Activated naive CD4-positive, alpha-beta T cell treated with anti-CD3 and anti-CD28 coated beads, Interleukin-2, amount 50 U/mL, for 72 hours (primary cell): ENCODE measurements at regions not wholly inside any gene's neighbourhood (a gene's known extent, or its start where the extent isn't known, plus 50 kb on each side); places are given as distances from the start of the nearest gene placed in this dataset.
A peak's percentile ranks its signal among the peaks of the same experiment; 100 is the strongest.
"Not testable (repeated sequence)": the region's sequence is repeated elsewhere in the genome, so short reads cannot be mapped to it uniquely, and the experiment has no call there.

Experiments used
- ATAC-seq, 2 donors: fragments of 150-1000 bp; cut with Tn5 transposase; 2 replicates each; pipeline ENCODE4 v1.10.0; 2021; ENCODE audit warnings: mild to moderate bottlenecking in 2 of 2, moderate library complexity in 2 of 2
- DNase-seq, 2 donors: peaks; one replicate each; pipeline ENCODE4 v3.0.0; 2021 to 2022; ENCODE audit warnings: low spot score in 2 of 2
- H3K27ac Mint-ChIP-seq, 2 donors: one replicate each; pipeline ENCODE4 v1.8.0; 2022; ENCODE audit warnings: mild to moderate bottlenecking in 2 of 2, mixed read lengths in 2 of 2
- H3K36me3 Mint-ChIP-seq, 2 donors: one replicate each; pipeline ENCODE4 v1.8.0; 2022; ENCODE audit warnings: mixed read lengths in 2 of 2
- H3K9me3 Mint-ChIP-seq, 2 donors: one replicate each; pipeline ENCODE4 v1.8.0; 2022; ENCODE audit warnings: mixed read lengths in 2 of 2

DNA sequence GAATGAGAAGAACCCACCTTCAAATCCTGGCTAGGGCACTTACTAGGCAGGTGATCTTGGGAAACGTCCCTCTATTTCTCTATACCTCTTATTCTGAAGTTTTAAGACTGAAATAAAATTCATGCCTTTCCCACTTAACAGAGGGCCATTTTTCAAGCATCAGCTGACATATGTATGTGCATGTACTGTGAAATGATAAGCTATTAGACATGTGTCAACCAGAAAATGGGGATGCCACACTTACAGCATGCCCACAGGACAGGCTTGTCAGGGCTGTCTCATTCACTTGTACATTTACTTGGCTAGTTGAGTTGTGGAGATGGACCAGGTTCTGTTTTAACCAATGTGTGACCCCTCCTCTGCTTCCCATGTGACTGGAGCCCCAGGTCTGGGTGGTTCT, 78.5 kb downstream of the C9orf152 start:
- DNase-seq, result no peak
- ATAC-seq, result no peak
- no peak overlapping the region for H3K27ac Mint-ChIP-seq
- no peaks in the 10 kb centered on the region for H3K9me3 Mint-ChIP-seq
- no peaks in the 10 kb centered on the region for H3K36me3 Mint-ChIP-seq

GRCh38 chr9:110130211-110130610, 77.7 kb downstream of the C9orf152 start:
- no peaks in the 10 kb centered on the region for H3K36me3 Mint-ChIP-seq
- H3K27ac Mint-ChIP-seq, result no peak overlapping the region
- no peaks in the 10 kb centered on the region for H3K9me3 Mint-ChIP-seq
- ATAC-seq (no peak), DNase-seq (no peak)

DNA sequence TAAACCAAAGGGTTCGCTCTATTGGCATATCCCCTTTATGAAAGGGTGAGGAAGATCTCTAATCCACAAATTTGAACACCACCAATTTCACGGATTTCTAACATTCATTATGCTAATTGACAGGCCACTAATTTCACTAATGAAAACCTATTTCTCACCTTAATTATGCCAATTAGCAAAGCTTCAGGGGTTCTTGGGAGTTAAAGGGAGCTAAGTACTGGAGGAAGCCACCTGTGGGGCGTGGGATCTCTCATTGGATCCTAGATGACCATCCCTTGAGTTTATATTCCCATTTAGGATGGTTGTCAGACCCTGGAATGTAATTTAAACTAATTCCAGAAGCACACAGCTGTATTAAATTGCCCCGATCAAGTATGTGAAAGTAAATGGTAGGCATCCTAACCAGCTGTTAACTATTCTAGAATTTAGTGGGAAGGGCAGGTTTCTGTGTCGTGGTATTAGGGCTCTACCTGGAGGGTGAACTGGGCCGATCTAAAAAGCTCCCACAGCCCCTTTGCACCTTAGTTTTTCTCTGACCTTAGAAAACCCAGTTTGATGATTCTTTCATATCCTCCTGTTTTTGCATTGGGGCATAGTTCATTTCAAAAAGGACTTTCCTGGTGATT, 77.1 kb downstream of the C9orf152 start:
- Mint-ChIP-seq H3K27ac (no peak overlapping the region), H3K9me3 (no peaks in the 10 kb centered on the region), H3K36me3 (peaks cover 0 to under 1% of the 10 kb centered on the region in 2 donors)
- DNase-seq, result no peak
- no peak for ATAC-seq

DNA sequence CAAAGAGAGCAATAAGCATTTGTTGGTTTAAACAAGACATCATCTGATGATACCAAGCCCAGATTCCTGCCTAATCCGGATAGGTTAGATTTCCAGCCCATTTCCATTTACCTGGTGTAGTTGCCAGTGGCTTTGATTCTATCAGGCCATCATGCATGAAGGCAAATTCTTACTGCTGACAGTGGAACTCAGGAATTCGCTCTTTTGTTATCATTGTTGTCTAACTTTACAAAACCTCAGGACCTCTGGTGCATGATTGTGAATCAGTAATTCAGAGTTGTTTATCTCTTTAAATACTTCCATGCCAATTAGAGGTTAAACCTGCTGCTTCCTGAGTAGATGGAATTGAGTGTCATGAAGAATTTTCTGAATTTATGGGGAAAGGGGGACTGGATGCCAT, 76.5 kb downstream of the C9orf152 start:
- H3K36me3 Mint-ChIP-seq, result peaks cover 0 to 7% of the 10 kb centered on the region in 2 donors
- no peak overlapping the region for H3K27ac Mint-ChIP-seq
- no peaks in the 10 kb centered on the region for H3K9me3 Mint-ChIP-seq
- DNase-seq (no peak), ATAC-seq (no peak)

DNA sequence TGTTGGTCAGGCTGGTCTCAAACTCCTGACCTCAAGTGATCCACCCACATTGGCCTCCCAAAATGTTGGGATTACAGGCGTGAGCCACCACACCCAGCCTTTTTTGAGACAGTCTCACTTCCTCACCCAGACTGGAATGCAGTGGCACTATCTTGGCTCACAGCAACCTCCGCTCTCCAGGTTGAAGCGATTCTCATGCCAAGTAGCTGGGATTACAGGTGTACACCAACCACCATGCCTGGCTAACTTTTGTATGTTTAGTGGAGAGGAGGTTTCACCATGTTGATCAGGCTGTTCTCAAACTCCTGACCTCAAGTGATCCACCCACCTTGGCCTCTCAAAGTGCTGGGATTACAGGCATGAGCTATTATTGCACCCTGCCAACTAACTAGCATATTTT, 75.4 kb downstream of the C9orf152 start:
- H3K27ac Mint-ChIP-seq, H3K9me3 Mint-ChIP-seq, ATAC-seq, DNase-seq: not testable (repeated sequence)
- peaks cover 2 to 17% of the 10 kb centered on the region in 2 donors for H3K36me3 Mint-ChIP-seq

- no peak for DNase-seq
- H3K9me3 Mint-ChIP-seq, result no peaks in the 10 kb centered on the region
- ATAC-seq, result no peak
- no peak overlapping the region for H3K27ac Mint-ChIP-seq
- peaks cover 8 to 22% of the 10 kb centered on the region in 2 donors for H3K36me3 Mint-ChIP-seq
Measured at GRCh38 chr9:110133059-110133458, 74.9 kb downstream of the C9orf152 start.

GRCh38 chr9:110133608-110134210, 74.2 kb downstream of the C9orf152 start:
- Mint-ChIP-seq H3K36me3 (peaks cover 8 to 26% of the 10 kb centered on the region in 2 donors), H3K27ac (no peak overlapping the region), H3K9me3 (no peaks in the 10 kb centered on the region)
- ATAC-seq, result no peak
- no peak for DNase-seq

- DNase-seq (no peak), ATAC-seq (no peak)
- Mint-ChIP-seq H3K27ac (no peak overlapping the region), H3K9me3 (no peaks in the 10 kb centered on the region), H3K36me3 (peaks cover 8 to 37% of the 10 kb centered on the region in 2 donors)
Measured at GRCh38 chr9:110135846-110136245, 72.1 kb downstream of the C9orf152 start.

DNA sequence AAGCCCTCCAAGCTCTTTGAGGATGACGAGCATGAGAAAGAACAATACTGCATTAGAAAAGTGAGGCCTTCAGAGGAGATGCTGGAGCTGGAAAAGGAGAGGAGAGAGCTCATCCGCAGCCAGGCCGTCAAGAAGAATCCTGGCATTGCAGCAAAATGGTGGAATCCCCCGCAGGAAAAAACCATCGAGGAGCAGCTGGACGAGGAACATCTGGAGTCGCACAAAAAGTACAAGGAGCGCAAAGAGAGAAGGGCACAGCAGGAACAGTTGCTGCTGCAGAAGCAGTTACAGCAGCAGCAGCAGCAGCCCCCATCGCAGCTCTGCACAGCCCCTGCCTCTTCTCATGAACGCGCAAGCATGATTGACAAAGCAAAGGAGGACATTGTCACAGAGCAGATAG, 71.2 kb downstream of the C9orf152 start:
- peaks cover 8 to 45% of the 10 kb centered on the region in 2 donors for H3K36me3 Mint-ChIP-seq
- H3K9me3 Mint-ChIP-seq, result peaks cover 0 to 4% of the 10 kb centered on the region in 2 donors
- ATAC-seq (no peak), DNase-seq (no peak)
- H3K27ac Mint-ChIP-seq, result peak overlapping the region in 1 of 2 donors; percentile 74

GRCh38 chr9:110140276-110140675, 67.7 kb downstream of the C9orf152 start:
- peaks cover 8 to 50% of the 10 kb centered on the region in 2 donors for H3K36me3 Mint-ChIP-seq
- DNase-seq, result no peak

DNA sequence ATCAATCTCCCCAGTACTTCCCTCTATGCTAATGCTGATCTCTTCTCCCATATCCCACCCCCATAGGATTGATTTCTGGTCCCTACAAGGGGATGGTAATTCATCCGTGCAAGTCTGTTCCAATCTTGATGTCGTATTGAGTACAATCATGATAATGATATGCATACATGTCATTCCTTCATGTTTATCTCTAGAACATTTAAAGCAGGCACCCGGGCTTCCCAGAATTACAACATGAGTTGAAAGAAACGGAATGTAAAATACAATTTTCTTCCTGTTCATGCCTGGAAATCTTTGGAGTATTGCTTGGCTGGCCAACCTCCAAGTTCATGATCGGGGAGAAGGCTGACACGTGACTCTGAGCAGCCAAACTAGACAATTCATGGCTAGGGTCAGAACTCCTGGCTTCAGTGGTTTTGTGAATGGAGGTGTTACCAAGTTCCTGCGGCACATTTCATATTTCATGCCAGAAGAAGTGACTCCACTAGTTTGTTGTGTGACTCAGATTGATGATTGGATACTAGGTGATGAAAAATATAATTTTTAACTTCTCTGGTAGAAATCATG, 66.6 kb downstream of the C9orf152 start:
- Mint-ChIP-seq H3K27ac (no peak overlapping the region), H3K36me3 (peaks cover 8 to 51% of the 10 kb centered on the region in 2 donors), H3K9me3 (peaks cover 7% of the 10 kb centered on the region in 2 donors)
- DNase-seq (no peak), ATAC-seq (no peak)

More at GRCh38 chr9:110140276-110140675, 67.7 kb downstream of the C9orf152 start:
- Mint-ChIP-seq H3K27ac (no peak overlapping the region), H3K9me3 (peaks cover 7% of the 10 kb centered on the region in 2 donors)
- no peak for ATAC-seq

DNA sequence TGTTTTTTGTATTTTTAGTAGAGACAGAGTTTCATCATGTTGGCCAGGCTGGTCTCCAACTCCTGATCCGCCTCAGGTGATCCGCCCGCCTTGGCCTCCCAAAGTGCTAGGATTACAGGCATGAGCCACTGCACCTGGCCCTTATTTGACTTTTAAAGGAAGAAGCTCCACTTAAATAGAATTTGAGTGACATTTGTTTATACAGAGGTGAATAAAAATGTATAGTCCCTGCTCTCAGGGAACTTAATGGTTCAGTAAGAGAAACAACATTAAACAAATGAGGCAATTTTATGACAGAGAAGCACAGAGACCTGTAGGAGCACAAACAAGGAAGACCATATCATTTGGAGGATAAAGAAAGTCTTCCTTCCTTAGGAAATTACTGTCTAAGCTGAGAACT, 65.7 kb downstream of the C9orf152 start:
- peak overlapping the region; percentile 16 to 64 for H3K27ac Mint-ChIP-seq
- no peak for ATAC-seq
- peaks cover 8 to 47% of the 10 kb centered on the region in 2 donors for H3K36me3 Mint-ChIP-seq
- DNase-seq, result no peak
- H3K9me3 Mint-ChIP-seq, result peaks cover 7% of the 10 kb centered on the region in 2 donors

DNA sequence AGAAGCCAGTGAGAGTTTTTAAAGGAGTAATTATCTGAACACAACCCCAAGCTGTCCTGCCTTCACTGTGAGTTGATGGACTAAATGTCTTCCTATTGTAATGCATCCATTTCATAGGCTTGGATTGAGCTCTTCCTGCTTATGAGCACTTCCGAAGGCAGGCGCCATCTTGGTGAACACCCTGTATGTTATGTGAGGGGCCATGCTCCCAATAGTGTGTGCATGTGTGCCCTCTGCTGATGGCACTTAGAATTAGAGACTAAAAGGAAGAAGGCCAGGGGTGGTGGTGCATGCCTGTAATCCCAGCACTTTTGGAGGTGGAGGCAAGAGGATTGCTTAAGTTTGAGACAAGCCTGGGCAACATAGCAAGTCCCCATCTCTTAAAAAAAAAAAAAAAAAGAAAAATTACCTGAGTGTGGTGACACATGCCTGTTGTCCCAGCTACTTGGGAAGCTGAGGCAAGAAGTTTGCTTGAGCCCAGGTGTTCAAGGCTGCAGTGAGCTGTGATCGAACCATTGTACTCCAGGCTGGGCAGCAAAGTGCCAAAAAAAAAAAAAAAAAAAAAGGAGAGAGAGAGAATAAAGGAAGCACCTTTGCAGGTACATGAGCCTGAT, 65.0 kb downstream of the C9orf152 start:
- DNase-seq (no peak), ATAC-seq (no peak)
- Mint-ChIP-seq H3K27ac (peak overlapping the region; percentile 64 to 76), H3K9me3 (peaks cover 7% of the 10 kb centered on the region in 2 donors), H3K36me3 (peaks cover 1 to 40% of the 10 kb centered on the region in 2 donors)

DNA sequence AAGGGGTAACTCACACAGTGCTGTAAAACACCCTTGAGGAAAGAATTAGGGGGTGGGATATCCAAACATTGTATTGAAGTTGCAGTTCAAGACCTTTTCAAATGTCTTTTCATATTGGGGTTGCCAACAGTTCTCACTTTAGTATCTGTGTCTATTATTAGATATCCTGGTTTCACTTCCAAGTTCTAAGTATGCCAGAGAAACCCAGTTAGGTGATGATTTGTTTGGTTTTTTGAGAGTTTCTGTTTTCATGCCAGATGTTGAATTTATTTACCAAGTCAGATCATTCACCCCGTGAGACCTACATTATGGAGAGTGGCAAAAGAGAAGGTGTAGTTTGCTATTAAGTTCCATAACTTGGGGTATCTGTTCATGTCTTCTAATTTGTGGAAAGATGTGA, 64.5 kb downstream of the C9orf152 start:
- peak in 1 of 2 donors; percentile 14 for ATAC-seq
- H3K36me3 Mint-ChIP-seq, result peaks cover 0 to 36% of the 10 kb centered on the region in 2 donors
- H3K9me3 Mint-ChIP-seq, result peaks cover 7% of the 10 kb centered on the region in 2 donors
- DNase-seq, result no peak
- peak overlapping the region; percentile 39 to 76 for H3K27ac Mint-ChIP-seq

- Mint-ChIP-seq H3K9me3 (peaks cover 7% of the 10 kb centered on the region in 2 donors), H3K36me3 (peaks cover 0 to 32% of the 10 kb centered on the region in 2 donors), H3K27ac (peak overlapping the region; percentile 39 to 76)
- peak in 1 of 2 donors; percentile 33 for DNase-seq
- ATAC-seq, result peak; percentile 21 to 44
Measured at GRCh38 chr9:110143950-110144545, 63.9 kb downstream of the C9orf152 start.

- peak overlapping the region in 1 of 2 donors; percentile 29 for H3K27ac Mint-ChIP-seq
- ATAC-seq (no peak), DNase-seq (no peak)
- peaks cover 10 to 11% of the 10 kb centered on the region in 2 donors for H3K9me3 Mint-ChIP-seq
- H3K36me3 Mint-ChIP-seq, result peaks cover 13 to 41% of the 10 kb centered on the region in 2 donors
Measured at GRCh38 chr9:110146373-110146772, 61.6 kb downstream of the C9orf152 start.

GRCh38 chr9:110148384-110148783, 59.6 kb downstream of the C9orf152 start:
- Mint-ChIP-seq H3K27ac (peak overlapping the region; percentile 16 to 64), H3K9me3 (peaks cover 4 to 6% of the 10 kb centered on the region in 2 donors), H3K36me3 (peaks cover 16 to 41% of the 10 kb centered on the region in 2 donors)
- ATAC-seq, result peak; percentile 92 to 94
- DNase-seq, result peak; percentile 70 to 75
